OCI-LY1 (cell line): ENCODE measurements at regions not wholly inside any gene's neighbourhood (a gene's known extent, or its start where the extent isn't known, plus 50 kb on each side); places are given as distances from the start of the nearest gene placed in this dataset.
"Not testable (repeated sequence)": the region's sequence is repeated elsewhere in the genome, so short reads cannot be mapped to it uniquely, and the experiment has no call there.

Experiments used
- CTCF ChIP-seq: fragments of 200-600 bp; sonication (generic), shearing (Covaris generic); IDR thresholded peaks from 2 replicates; pipeline ENCODE4 v1.5.1; 2017; ENCODE audit warnings: mild to moderate bottlenecking, antibody characterized with exemption, low read length, moderate library complexity, mixed read lengths
- EZH2 ChIP-seq: fragments of 200-600 bp; sonication (generic), shearing (Covaris generic); IDR thresholded peaks from 2 replicates; pipeline ENCODE4 v1.8.0; 2017; ENCODE audit warnings: borderline replicate concordance, mixed run types, mild to moderate bottlenecking, antibody characterized with exemption, low read length, moderate library complexity, mixed read lengths

GRCh38 chr4:19470001-19470400, 781.7 kb upstream of the SLIT2 start:
- not testable (repeated sequence) for TF ChIP-seq CTCF, EZH2
